H1 (cell line): ENCODE measurements at regions not wholly inside any gene's neighbourhood (a gene's known extent, or its start where the extent isn't known, plus 50 kb on each side); places are given as distances from the start of the nearest gene placed in this dataset.

Source experiments
- CTCF ChIA-PET: fragments of 300-600 bp; sonication (Branson Sonifier 250); formaldehyde crosslinking; loops from one replicate; lab custom pipeline; 2021; ENCODE audit not compliant: partially characterized antibody; lab: Charles Lee
- POLR2A ChIA-PET: fragments of 300-600 bp; sonication (Branson Sonifier 250); formaldehyde crosslinking; loops from one replicate; lab custom pipeline; 2021; ENCODE audit warnings: inconsistent platforms; ENCODE audit not compliant: partially characterized antibody; lab: Charles Lee
- DNase-seq, 2 experiments: peaks; one replicate each; pipeline versions ENCODE4 v3.0.0 to v3.0.0-alpha.2; 2010 to 2022; ENCODE audit warnings: low spot score in 2 of 2, low read depth in 1 of 2, mixed read lengths in 1 of 2
- FAIRE-seq: peaks from 2 replicates; lab custom pipeline; 2011; peaks lifted over from hg19 to GRCh38; lab: Jason Lieb, UNC
- H2AFZ ChIP-seq: 2 replicates; pipeline ENCODE4 v1.8.1; 2012; ENCODE audit warnings: low read length, inconsistent platforms
- H2AK5ac ChIP-seq: 2 replicates; pipeline ENCODE4 v1.6.1; 2013; ENCODE audit warnings: low read depth, low read length
- H2BK120ac ChIP-seq: replicated peaks from 2 replicates; pipeline ENCODE3; 2013; ENCODE audit warnings: low read depth, low read length, inconsistent platforms
- H2BK12ac ChIP-seq: 2 replicates; pipeline ENCODE4 v1.6.1; 2013; ENCODE audit warnings: low read depth, low read length
- H2BK15ac ChIP-seq: 2 replicates; pipeline ENCODE4 v1.6.1; 2013; ENCODE audit warnings: low read length
- H2BK20ac ChIP-seq: 2 replicates; pipeline ENCODE4 v1.6.1; 2013; ENCODE audit warnings: low read length
- H2BK5ac ChIP-seq: 2 replicates; pipeline ENCODE4 v1.6.1; 2013; ENCODE audit warnings: low read depth, low read length
- H3K14ac ChIP-seq: 2 replicates; pipeline ENCODE4 v1.6.1; 2013; ENCODE audit warnings: inconsistent platforms; ENCODE audit not compliant: insufficient read length
- H3K18ac ChIP-seq: 2 replicates; pipeline ENCODE4 v1.6.1; 2013; ENCODE audit warnings: low read length; ENCODE audit errors: extremely low read depth
- H3K23ac ChIP-seq: 2 replicates; pipeline ENCODE4 v1.6.1; 2013; ENCODE audit warnings: inconsistent platforms; ENCODE audit not compliant: insufficient read length
- H3K23me2 ChIP-seq: 2 replicates; pipeline ENCODE4 v1.6.1; 2013; ENCODE audit warnings: low read depth, low read length
- H3K27ac ChIP-seq: 2 replicates; pipeline ENCODE4 v1.6.1; 2011; ENCODE audit warnings: low read depth, low read length, inconsistent platforms
- H3K27me3 ChIP-seq, 4 experiments: replicated peaks in 1 of 4; 1 replicate in 1 of 4; 2 replicates in 3 of 4; pipeline versions ENCODE4 v1.6.1 to v1.8.1; 2011 to 2013; ENCODE audit warnings: low read length in 3 of 4, mild to moderate bottlenecking in 3 of 4, inconsistent platforms in 2 of 4, mixed read lengths in 2 of 4, moderate library complexity in 1 of 4; ENCODE audit not compliant: control insufficient read depth in 3 of 4, insufficient read depth in 3 of 4; ENCODE audit errors: extremely low read depth in 1 of 4
- H3K36me3 ChIP-seq, 4 experiments: 2 replicates each; pipeline versions ENCODE4 v1.6.1 to v1.8.1; 2011 to 2013; ENCODE audit warnings: mild to moderate bottlenecking in 4 of 4, low read length in 3 of 4, moderate library complexity in 2 of 4, control low read depth in 1 of 4, inconsistent platforms in 1 of 4; ENCODE audit not compliant: insufficient read depth in 4 of 4, control insufficient read depth in 2 of 4
- H3K4ac ChIP-seq: replicated peaks from 2 replicates; pipeline ENCODE3; 2013; ENCODE audit warnings: low read length, low read depth, mixed read lengths, inconsistent platforms; ENCODE audit not compliant: insufficient read length
- H3K4me1 ChIP-seq, 4 experiments: replicated peaks in 1 of 4; 1 replicate in 1 of 4; 2 replicates in 3 of 4; pipeline versions ENCODE4 v1.6.1 to v1.8.1; 2011 to 2013; ENCODE audit warnings: low read length in 3 of 4, inconsistent platforms in 2 of 4, mixed read lengths in 1 of 4; ENCODE audit not compliant: insufficient read depth in 4 of 4, control insufficient read depth in 3 of 4
- H3K4me2 ChIP-seq, 2 experiments: 2 replicates each; pipeline versions ENCODE4 v1.6.1 to v1.8.1; 2011 to 2013; ENCODE audit warnings: low read depth in 2 of 2, low read length in 2 of 2, control low read depth in 1 of 2, inconsistent platforms in 1 of 2, mild to moderate bottlenecking in 1 of 2; ENCODE audit not compliant: insufficient read depth in 1 of 2
- H3K4me3 ChIP-seq, 4 experiments: fragments of 200-600, 300-600 bp in 1 of 4; sonication (generic), shearing (Covaris generic), sonication (Bioruptor Twin) in 1 of 4; 2 replicates each; pipeline versions ENCODE4 v1.5.1 to v1.8.1; 2011 to 2016; ENCODE audit warnings: low read length in 4 of 4, low read depth in 3 of 4, control low read depth in 2 of 4, inconsistent platforms in 2 of 4, mild to moderate bottlenecking in 2 of 4, mixed read lengths in 1 of 4, moderate library complexity in 1 of 4; ENCODE audit not compliant: insufficient read depth in 2 of 4; ENCODE audit errors: extremely low read depth in 1 of 4
- H3K56ac ChIP-seq: replicated peaks from 2 replicates; pipeline ENCODE3; 2013; ENCODE audit warnings: low read depth, mild to moderate bottlenecking, mixed read lengths, low read length, inconsistent platforms; ENCODE audit not compliant: insufficient read length
- H3K79me1 ChIP-seq: 2 replicates; pipeline ENCODE4 v1.6.1; 2013; ENCODE audit warnings: low read depth, low read length, control low read depth
- H3K79me2 ChIP-seq, 2 experiments: 2 replicates each; pipeline versions ENCODE4 v1.6.1 to v1.8.1; 2012 to 2013; ENCODE audit warnings: low read length in 2 of 2, mild to moderate bottlenecking in 2 of 2, inconsistent platforms in 1 of 2; ENCODE audit not compliant: insufficient read depth in 2 of 2, control insufficient read depth in 1 of 2
- H3K9ac ChIP-seq, 4 experiments: replicated peaks in 1 of 4; 1 replicate in 1 of 4; 2 replicates in 3 of 4; pipeline versions ENCODE4 v1.6.1 to v1.8.1; 2011 to 2013; ENCODE audit warnings: low read depth in 3 of 4, low read length in 3 of 4, control low read depth in 2 of 4, mild to moderate bottlenecking in 2 of 4, moderate library complexity in 2 of 4, inconsistent platforms in 1 of 4; ENCODE audit errors: extremely low read depth in 1 of 4
- H3K9me3 ChIP-seq, 2 experiments: 2 replicates each; pipeline versions ENCODE4 v1.6.1 to v1.8.1; 2012 to 2013; ENCODE audit warnings: mild to moderate bottlenecking in 2 of 2, moderate library complexity in 2 of 2, control low read depth in 1 of 2, inconsistent platforms in 1 of 2, low read depth in 1 of 2, low read length in 1 of 2, mixed read lengths in 1 of 2; ENCODE audit not compliant: insufficient read depth in 2 of 2
- H4K20me1 ChIP-seq, 2 experiments: replicated peaks in 1 of 2; 2 replicates each; pipeline versions ENCODE3 to v1.8.1; 2011 to 2013; ENCODE audit warnings: inconsistent platforms in 2 of 2, low read length in 2 of 2, mild to moderate bottlenecking in 1 of 2; ENCODE audit not compliant: insufficient read depth in 2 of 2, control insufficient read depth in 1 of 2
- H4K5ac ChIP-seq: 2 replicates; pipeline ENCODE4 v1.6.1; 2013; ENCODE audit warnings: low read length, low read depth, mixed read lengths, inconsistent platforms; ENCODE audit not compliant: insufficient read length
- H4K8ac ChIP-seq: 2 replicates; pipeline ENCODE4 v1.8.0; 2013; ENCODE audit warnings: mild to moderate bottlenecking, moderate library complexity, low read length, inconsistent platforms; ENCODE audit not compliant: insufficient read depth; ENCODE audit errors: extremely low read depth
- H4K91ac ChIP-seq: replicated peaks from 2 replicates; pipeline ENCODE3; 2013; ENCODE audit warnings: low read length, mixed read lengths, inconsistent platforms; ENCODE audit not compliant: insufficient read length
- ATF2 ChIP-seq: IDR thresholded peaks from 2 replicates; pipeline ENCODE4 v1.6.1; 2012; ENCODE audit warnings: low read length, inconsistent platforms
- EZH2 ChIP-seq: fragments of 200-600 bp; sonication (generic); IDR thresholded peaks from 2 replicates; pipeline ENCODE4 v1.7.1; 2012; ENCODE audit warnings: low read depth, mild to moderate bottlenecking, moderate library complexity, low read length, inconsistent platforms; ENCODE audit not compliant: severe bottlenecking
- GABPA ChIP-seq: IDR thresholded peaks from 2 replicates; pipeline ENCODE4 v1.6.1; 2011; ENCODE audit warnings: mild to moderate bottlenecking, low read length, moderate library complexity, borderline replicate concordance; ENCODE audit not compliant: insufficient read depth
- HDAC2 ChIP-seq, 2 experiments: fragments of 300-600 bp in 1 of 2; sonication (generic) in 1 of 2; IDR thresholded peaks; 2 replicates each; pipeline ENCODE4 v1.6.1; 2011 to 2012; ENCODE audit warnings: low read depth in 2 of 2, low read length in 2 of 2, mild to moderate bottlenecking in 2 of 2, moderate library complexity in 2 of 2, borderline replicate concordance in 1 of 2, inconsistent platforms in 1 of 2
- HDAC6 ChIP-seq: IDR thresholded peaks from one replicate; pipeline ENCODE4 v1.7.1; 2012; ENCODE audit warnings: low read depth, mild to moderate bottlenecking, inconsistent platforms, low read length, moderate library complexity
- KDM1A ChIP-seq: fragments of 200-600, 300-600 bp; sonication (generic); IDR thresholded peaks from 2 replicates; pipeline ENCODE4 v1.7.1; 2016; ENCODE audit warnings: mild to moderate bottlenecking, low read length, borderline replicate concordance
- KDM5A ChIP-seq: fragments of 200-600 bp; IDR thresholded peaks from 2 replicates; pipeline ENCODE4 v1.7.1; 2012; ENCODE audit warnings: mild to moderate bottlenecking, low read length, inconsistent platforms, mixed read lengths
- POLR2A ChIP-seq, 2 experiments: IDR thresholded peaks; 1 replicate in 1 of 2; 2 replicates in 1 of 2; pipeline ENCODE4 v1.6.1; 2011; ENCODE audit warnings: low read depth in 2 of 2, low read length in 2 of 2, mild to moderate bottlenecking in 2 of 2; ENCODE audit errors: control extremely low read depth in 1 of 2
- POLR2AphosphoS5 ChIP-seq: IDR thresholded peaks from 2 replicates; pipeline ENCODE4 v1.6.1; 2011; ENCODE audit warnings: low read depth, low read length
- WGBS, 2 experiments: shearing (Covaris generic) in 1 of 2; methylation state at CpG; one replicate each; pipeline versions ENCODE4 v1.1.6 to v1.1.7; 2013 to 2015; ENCODE audit warnings: low lambda C conversion rate in 2 of 2, mixed read lengths in 2 of 2, inconsistent platforms in 1 of 2, low coverage in 1 of 2, missing lambda C conversion rate in 1 of 2; ENCODE audit not compliant: insufficient replicate concordance in 2 of 2, insufficient coverage in 1 of 2, insufficient read length in 1 of 2; ENCODE audit errors: extremely low coverage in 1 of 2, missing lambda C conversion rate in 1 of 2; 5-methylcytosine and 5-hydroxymethylcytosine counted together
- TF ChIP-seq, protein P1 (sequence below), 3 experiments: IDR thresholded peaks; 1 replicate in 2 of 3; 2 replicates in 1 of 3; pipeline versions ENCODE4 v1.5.1 to v1.6.1; 2011; ENCODE audit warnings: low read length in 3 of 3, mild to moderate bottlenecking in 3 of 3, inconsistent platforms in 2 of 3, low read depth in 1 of 3, moderate library complexity in 1 of 3; ENCODE audit not compliant: insufficient read depth in 1 of 3; ENCODE audit errors: control extremely low read depth in 1 of 3

DNA sequence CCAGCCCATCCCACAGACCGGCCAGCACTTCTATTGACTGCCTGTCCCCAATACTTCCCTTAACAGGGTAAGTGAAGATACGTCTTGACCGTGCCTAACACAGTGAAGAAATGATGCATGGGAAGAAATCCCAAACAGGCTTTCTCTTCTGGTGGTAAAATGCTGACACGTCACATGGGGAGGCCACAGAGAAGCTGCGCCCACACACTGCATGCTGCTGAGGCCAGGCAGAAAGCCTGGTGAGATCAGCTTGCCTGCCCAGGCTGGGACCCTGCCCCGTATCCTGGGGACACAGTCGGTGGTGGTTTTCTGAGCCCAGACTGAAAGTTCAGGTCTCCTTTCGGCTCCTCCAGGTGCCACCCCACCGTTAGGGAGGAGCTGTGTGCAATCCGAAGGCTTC lies 356.3 kb upstream of the MGMT start:
- Histone ChIP-seq H2BK12ac (no peak overlapping the region), H3K4me3 (no peak overlapping the region), H3K23ac (no peak overlapping the region), H4K8ac (no peak overlapping the region), H2BK5ac (no peak overlapping the region), H3K18ac (no peak overlapping the region), H3K27ac (no peak overlapping the region), H3K9me3 (no peaks in the 10 kb centered on the region), H3K4me2 (no peak overlapping the region), H3K36me3 (no peaks in the 10 kb centered on the region), H3K23me2 (no peaks in the 10 kb centered on the region), H2AFZ (no peak overlapping the region), H2BK20ac (no peak overlapping the region), H3K27me3 (no peaks in the 10 kb centered on the region), H3K4ac (no peak overlapping the region), H3K14ac (no peak overlapping the region), H3K79me1 (no peaks in the 10 kb centered on the region), H2BK120ac (no peak overlapping the region), H3K9ac (no peak overlapping the region), H3K79me2 (no peaks in the 10 kb centered on the region), H3K56ac (no peak overlapping the region), H2AK5ac (no peak overlapping the region), H3K4me1 (no peaks in the 10 kb centered on the region), H4K20me1 (no peaks in the 10 kb centered on the region), H2BK15ac (no peak overlapping the region), H4K91ac (no peak overlapping the region), H4K5ac (no peak overlapping the region)
- CTCF ChIA-PET, result no interaction called here
- WGBS, 2 experiments, result 89% methylated on average over 10 of the region's 10 CpGs; no CpG with 5 or more reads in 1 of the 2 experiments
- no peak for DNase-seq
- POLR2A ChIA-PET, result no interaction called here
- FAIRE-seq, result no peak
- no peak for TF ChIP-seq EZH2
- TF ChIP-seq KDM1A, result no peak
- TF ChIP-seq HDAC6, result no peak
- TF ChIP-seq POLR2A (IDR thresholded peaks at IDR 0.05; ENCODE audit: control extremely low read depth in 1 of 2, low read depth in 2 of 2, low read length in 2 of 2), result no peak
- TF ChIP-seq, protein P1, sequence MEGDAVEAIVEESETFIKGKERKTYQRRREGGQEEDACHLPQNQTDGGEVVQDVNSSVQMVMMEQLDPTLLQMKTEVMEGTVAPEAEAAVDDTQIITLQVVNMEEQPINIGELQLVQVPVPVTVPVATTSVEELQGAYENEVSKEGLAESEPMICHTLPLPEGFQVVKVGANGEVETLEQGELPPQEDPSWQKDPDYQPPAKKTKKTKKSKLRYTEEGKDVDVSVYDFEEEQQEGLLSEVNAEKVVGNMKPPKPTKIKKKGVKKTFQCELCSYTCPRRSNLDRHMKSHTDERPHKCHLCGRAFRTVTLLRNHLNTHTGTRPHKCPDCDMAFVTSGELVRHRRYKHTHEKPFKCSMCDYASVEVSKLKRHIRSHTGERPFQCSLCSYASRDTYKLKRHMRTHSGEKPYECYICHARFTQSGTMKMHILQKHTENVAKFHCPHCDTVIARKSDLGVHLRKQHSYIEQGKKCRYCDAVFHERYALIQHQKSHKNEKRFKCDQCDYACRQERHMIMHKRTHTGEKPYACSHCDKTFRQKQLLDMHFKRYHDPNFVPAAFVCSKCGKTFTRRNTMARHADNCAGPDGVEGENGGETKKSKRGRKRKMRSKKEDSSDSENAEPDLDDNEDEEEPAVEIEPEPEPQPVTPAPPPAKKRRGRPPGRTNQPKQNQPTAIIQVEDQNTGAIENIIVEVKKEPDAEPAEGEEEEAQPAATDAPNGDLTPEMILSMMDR (IDR thresholded peaks at IDR 0.05; ENCODE audit: control extremely low read depth in 1 of 3, insufficient read depth in 1 of 3, low read depth in 1 of 3, low read length in 3 of 3), result no peak
- TF ChIP-seq POLR2AphosphoS5, result no peak
- no peak for TF ChIP-seq KDM5A
- TF ChIP-seq ATF2, result no peak
- TF ChIP-seq GABPA, result no peak
- TF ChIP-seq HDAC2 (IDR thresholded peaks at IDR 0.05; ENCODE audit: borderline replicate concordance in 1 of 2, low read depth in 2 of 2, low read length in 2 of 2), result no peak
